Stimulated activated CD8-positive, alpha-beta memory T cell treated with anti-CD3 and anti-CD28 coated beads, Interleukin-4, amount 100 ng/mL, for 4 hours (primary cell): ENCODE measurements at regions not wholly inside any gene's neighbourhood (a gene's known extent, or its start where the extent isn't known, plus 50 kb on each side); places are given as distances from the start of the nearest gene placed in this dataset.

Experiments
- DNase-seq, 2 donors: peaks; one replicate each; pipeline ENCODE4 v3.0.0-alpha.2; 2020; ENCODE audit warnings: low read depth in 2 of 2, low spot score in 1 of 2

GRCh38 chr10:44199991-44200655 is 184.8 kb downstream of the CXCL12 start:
- DNase-seq, result no peak

- no peak for DNase-seq
These were observed 185.6 kb downstream of the CXCL12 start for GRCh38 chr10:44199267-44199666.

DNA sequence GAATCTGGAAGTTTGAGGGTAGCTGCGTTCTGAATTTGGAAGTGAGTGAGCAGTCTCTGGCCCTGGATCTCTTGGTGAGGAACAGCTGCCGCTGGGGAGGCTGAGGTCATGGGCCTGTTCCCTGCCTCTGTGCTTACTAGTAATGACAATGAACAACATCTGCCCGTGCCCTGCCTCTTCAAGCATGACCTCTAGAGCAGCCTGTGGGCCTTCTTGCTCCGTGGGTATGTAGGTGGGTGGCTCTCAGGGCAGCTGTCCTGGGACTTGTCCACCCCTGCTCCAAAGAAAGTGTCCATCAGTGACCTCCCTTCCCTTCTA is 186.2 kb downstream of the CXCL12 start:
- no peak for DNase-seq

DNA sequence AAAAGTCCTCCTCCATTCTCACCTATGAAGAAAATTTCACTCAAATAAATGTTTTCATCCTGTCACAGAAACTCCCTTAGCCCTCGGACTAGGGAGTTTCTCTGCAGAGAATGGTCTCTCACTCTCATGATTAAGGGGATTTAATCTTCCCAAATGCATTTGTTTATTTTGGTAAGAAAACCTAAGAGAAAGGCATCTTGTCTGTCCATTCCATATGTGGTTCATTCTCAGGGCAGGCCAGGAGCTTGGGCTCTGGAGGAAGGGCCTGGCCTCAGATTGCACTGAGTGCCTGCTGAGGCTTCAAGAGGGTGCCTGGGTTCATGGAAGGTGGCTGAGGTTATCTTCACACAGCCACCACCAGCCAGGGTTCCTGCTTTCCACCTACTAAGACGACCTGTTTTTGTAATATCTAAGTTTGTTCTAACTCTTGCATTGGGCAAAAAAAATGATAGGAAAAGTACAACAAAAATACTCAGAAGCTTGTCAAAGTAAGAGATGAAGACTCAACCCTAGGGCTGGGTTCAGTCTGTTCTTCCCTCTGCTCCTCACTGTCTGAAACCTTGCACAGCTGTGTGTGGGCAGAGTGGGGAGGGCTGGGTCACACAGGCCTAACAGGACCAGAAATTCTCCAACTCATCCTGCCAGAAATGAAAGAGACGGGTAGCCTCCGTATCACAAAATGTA is 186.7 kb downstream of the CXCL12 start:
- no peak for DNase-seq

GRCh38 chr10:44197646-44198045 is 187.3 kb downstream of the CXCL12 start:
- no peak for DNase-seq

DNA sequence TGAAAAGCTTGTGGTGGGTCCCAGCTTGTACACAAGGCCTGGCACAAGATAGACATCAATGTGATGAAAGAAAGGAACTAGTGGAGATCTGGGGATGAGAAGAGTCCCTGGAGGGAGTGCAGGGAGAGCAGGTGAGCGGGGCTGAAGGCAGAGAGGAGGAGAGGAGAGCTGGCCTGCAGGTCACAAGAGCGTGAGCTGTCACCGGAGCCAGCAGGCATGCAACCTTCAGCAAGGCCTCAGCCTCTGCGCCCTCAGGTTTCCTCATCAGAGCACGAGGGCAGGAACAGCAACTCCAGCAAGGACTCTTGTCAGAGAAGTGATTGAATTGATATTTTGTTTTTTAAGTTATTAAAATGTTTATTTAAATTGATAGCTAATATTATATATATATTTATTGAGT is 188.6 kb downstream of the CXCL12 start:
- no peak for DNase-seq

- DNase-seq, result no peak
These were observed 188.9 kb downstream of the CXCL12 start for GRCh38 chr10:44196008-44196320.

- no peak for DNase-seq
These were observed 189.5 kb downstream of the CXCL12 start for GRCh38 chr10:44195112-44196007.

DNA sequence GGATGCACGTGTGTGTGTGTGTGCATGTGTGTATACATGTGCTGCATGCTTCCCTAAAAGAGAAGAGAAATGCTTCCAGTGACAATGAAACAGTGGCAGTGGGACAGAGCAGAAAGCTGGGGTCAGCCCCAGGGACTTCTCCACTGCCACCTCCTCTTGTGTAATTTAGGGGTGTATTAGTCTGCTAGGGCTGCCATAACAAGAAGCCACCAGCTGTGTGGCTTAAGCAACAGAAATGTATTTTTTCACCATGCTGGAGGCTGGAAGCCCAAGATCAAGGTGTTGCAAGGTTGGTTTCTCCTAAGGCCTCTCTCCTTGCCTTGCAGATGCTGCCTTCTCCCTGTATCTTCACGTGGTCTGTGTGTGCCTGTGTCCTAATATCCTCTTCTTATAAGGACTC is 190.5 kb downstream of the CXCL12 start:
- no peak for DNase-seq

GRCh38 chr10:44193567-44194220 is 191.2 kb downstream of the CXCL12 start:
- no peak for DNase-seq

- DNase-seq, result no peak
These were observed 191.7 kb downstream of the CXCL12 start for GRCh38 chr10:44193166-44193565.

DNA sequence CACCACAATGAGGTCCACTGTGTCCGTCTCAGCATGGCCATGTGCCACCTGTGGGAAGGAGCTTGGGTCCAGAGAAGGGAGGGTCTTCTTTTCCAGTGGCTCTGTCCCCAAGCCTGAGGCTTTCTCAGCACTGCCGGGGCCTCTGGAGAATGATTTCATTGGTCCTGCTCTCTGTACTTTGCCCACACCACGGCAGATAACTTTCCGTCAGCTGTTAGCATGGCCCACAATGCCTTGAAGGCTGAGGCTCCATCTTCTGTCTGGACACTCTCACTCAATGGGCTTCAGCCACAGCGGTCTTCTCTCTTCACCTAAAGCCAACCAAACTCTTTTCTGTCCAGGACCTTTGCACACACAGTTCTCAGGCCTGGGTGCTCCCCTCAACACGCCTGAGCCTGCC is 192.5 kb downstream of the CXCL12 start:
- DNase-seq, result no peak

DNA sequence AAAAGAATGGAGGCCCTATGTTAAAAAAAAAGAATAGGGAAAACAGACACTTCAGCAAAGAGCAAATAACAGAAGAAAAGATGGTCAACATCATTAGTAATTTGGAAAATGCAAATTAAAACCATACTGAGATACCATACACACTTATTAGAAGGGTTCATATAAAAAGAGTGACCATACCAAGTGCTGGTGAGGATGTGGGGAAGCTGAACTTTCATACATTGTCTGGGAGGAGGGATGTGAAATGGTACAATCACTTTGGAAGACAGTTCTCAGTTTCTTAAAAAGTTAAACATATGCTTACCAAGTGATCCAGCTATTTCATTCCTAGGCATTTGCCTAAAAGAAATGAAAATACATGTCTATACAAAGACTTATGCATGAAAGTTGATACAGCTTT is 194.4 kb downstream of the CXCL12 start:
- DNase-seq, result no peak

- DNase-seq, result no peak
These were observed 198.1 kb downstream of the CXCL12 start for GRCh38 chr10:44186821-44187220.

DNA sequence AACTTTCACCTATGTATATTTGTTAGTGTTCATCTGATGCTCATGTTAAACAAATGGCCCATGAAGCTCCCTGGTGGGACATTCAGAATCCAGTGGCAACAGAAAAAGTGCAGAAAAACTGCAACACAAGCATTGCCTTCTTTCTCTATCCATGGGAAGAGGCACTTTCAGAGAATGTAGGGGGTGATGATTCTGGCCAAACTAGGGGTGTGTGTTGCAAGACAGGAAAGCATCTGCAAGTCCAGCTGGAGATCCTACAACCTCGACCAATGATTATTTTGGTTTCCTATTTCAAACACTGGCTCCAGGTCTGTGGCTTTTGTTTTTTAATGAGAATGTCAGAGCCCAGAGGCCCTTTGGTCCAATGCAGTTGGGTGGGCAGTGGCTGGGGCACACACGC is 198.7 kb downstream of the CXCL12 start:
- no peak for DNase-seq

- DNase-seq, result no peak
These were observed 199.6 kb downstream of the CXCL12 start for GRCh38 chr10:44185315-44185666.

DNA sequence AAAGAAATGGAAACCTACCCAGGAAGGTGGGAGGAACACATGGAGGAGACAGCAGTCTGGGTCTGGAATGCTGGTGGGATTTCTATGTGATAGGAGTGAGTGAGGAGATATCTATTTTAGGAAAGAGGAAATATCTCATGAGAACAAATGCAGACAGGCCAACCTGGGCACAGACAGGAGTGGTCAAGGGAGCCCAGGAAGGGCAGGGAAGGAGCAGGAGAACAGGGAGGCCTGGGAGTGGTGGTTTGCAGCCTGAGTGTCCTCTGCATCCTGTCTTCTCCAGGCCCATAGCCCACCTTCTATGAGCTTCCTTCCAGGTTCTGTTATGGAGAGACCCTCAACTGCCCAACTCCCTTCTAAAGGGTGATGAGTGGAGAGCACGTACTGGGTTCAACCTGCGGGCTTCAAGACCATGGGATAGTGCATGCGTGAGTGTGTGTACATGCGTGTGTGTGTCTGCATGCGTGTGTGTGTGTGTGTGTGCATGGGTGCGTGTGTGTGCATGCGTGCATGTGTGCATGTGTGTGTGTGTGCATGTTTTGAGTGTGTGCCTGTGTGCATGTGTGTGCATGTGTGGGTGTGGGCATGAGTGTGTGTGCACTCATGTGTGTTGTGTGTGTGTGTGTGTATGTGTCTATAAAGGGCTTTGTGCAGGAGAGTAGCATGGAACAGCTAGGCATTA is 200.1 kb downstream of the CXCL12 start:
- DNase-seq, result no peak

- no peak for DNase-seq
These were observed 200.9 kb downstream of the CXCL12 start for GRCh38 chr10:44183667-44184632.

GRCh38 chr10:44182909-44183308 is 202.0 kb downstream of the CXCL12 start:
- DNase-seq, result no peak
